ENCODE measurements at regions not wholly inside any gene's neighbourhood (a gene's known extent, or its start where the extent isn't known, plus 50 kb on each side); places are given as distances from the start of the nearest gene placed in this dataset.

DNA sequence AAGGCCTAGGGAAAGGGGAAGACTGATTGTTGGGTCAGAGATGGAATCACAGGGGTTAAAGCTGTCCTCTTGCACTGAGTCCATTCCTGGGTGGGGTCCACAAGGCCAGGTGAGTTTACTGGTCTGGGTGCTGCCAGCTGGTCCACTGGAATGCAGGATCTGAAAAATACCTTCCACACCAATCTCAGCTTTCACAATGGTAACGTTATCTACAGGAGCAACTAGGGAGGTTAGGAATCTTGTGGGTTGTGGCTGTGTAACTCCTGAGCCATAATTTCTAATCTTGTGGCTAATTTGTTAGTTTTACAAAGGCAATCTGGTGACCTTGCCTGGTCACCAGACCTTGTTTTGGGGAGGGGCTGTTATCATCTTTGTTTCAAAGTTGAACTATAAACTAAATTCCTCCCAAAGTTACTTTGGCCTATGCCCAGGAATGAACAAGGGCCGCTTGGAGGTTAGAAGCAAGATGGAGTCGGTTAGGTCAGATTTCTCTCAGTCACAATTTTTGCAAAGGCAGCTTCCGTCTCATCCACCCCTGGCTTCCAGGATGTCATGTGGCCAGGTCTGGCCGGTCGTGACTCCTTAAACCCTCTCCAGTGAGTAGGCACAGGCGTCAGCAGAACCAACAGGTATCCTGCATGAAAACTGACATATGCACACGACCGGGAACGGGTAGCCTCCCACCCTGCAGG is 123.3 kb upstream of the SH3BP4 start:
- ChIA-PET CTCF (interaction anchor here (0.9 kb wide), 1 partner anchor 54 kb away, joined by 3 read pairs; no protein-coding TSS in a partner anchor), POLR2A (no interaction called here)
- no peak for DNase-seq (ENCODE audit: low read depth, low spot score)
- H3K9me3 ChIP-seq (ENCODE audit: control insufficient read depth, insufficient read depth, low read length), result no peaks in the 10 kb centered on the region
- no peaks in the 10 kb centered on the region for H3K27me3 ChIP-seq (ENCODE audit: control insufficient read depth, insufficient read depth, low read length)
- TF ChIP-seq, protein P1, sequence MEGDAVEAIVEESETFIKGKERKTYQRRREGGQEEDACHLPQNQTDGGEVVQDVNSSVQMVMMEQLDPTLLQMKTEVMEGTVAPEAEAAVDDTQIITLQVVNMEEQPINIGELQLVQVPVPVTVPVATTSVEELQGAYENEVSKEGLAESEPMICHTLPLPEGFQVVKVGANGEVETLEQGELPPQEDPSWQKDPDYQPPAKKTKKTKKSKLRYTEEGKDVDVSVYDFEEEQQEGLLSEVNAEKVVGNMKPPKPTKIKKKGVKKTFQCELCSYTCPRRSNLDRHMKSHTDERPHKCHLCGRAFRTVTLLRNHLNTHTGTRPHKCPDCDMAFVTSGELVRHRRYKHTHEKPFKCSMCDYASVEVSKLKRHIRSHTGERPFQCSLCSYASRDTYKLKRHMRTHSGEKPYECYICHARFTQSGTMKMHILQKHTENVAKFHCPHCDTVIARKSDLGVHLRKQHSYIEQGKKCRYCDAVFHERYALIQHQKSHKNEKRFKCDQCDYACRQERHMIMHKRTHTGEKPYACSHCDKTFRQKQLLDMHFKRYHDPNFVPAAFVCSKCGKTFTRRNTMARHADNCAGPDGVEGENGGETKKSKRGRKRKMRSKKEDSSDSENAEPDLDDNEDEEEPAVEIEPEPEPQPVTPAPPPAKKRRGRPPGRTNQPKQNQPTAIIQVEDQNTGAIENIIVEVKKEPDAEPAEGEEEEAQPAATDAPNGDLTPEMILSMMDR (IDR thresholded peaks at IDR 0.05; ENCODE audit: low read depth, low read length), result no peak
- no peak overlapping the region for H3K27ac ChIP-seq (ENCODE audit: low read depth, low read length)
- H3K4me3 ChIP-seq (ENCODE audit: low read depth, low read length), result no peak overlapping the region

DNA sequence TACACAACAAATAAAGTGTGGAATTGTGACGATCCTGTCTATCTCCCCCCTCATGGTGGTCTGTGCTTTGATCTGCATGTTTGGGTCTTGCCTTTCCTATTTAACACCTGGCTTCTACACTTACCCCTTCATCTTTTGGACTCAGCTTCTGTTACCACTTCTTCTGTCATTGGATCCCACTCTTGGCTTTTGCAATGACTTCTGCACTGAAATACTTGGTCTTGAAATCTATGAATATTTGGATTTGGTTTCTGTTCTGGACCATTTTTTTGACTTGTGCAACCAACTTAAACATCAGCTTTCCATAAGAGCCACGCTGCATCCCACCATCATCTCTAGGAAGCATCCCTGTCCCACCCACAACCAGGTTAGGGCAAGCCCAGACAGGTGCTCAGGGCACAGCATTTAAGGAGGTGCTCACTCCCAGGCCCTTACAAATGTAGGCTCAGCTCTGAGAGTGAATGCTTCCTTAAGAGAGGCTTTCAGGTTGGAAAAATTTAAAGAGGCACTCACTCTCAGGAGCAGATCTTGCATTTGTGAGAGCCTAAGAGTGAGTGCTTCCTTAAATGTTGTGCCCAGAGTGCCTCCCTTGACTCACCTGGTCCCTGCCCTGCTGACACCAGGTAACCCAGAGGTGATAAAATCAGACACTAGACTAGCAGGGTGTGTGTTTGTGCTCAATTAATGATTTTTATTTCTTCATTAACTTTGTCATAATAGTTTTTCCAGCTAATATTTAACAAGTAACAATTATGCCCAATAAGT is 124.5 kb upstream of the SH3BP4 start:
- no peaks in the 10 kb centered on the region for H3K27me3 ChIP-seq (ENCODE audit: control insufficient read depth, insufficient read depth, low read length)
- DNase-seq (ENCODE audit: low read depth, low spot score), result no peak
- no peak overlapping the region for H3K4me3 ChIP-seq (ENCODE audit: low read depth, low read length)
- H3K9me3 ChIP-seq (ENCODE audit: control insufficient read depth, insufficient read depth, low read length), result no peaks in the 10 kb centered on the region
- POLR2A ChIA-PET, result no interaction called here
- CTCF ChIA-PET, result interaction anchor here (1.2 kb wide), 1 partner anchor 282 kb away, joined by 3 read pairs; no protein-coding TSS in a partner anchor
- TF ChIP-seq, protein P1 (IDR thresholded peaks at IDR 0.05; ENCODE audit: low read depth, low read length), result no peak
- H3K27ac ChIP-seq (ENCODE audit: low read depth, low read length), result no peak overlapping the region

DNA sequence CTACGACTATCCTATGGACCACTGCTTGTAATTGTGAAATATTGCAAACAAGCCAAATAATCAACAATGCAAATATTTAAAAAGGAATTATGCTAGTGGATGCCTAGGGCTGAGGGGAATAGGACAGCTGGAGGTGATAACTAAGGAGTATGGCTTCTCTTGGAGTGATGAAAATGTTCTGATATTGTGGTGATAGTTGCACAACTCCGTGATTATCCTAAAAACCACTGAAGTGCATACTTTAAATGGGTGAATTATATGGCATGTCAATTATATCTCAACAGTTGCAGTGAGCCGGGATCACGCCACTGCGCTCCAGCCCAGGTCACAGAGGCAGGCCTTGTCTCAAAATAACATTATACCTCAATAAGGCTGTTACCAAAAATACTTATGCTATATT is 125.1 kb upstream of the SH3BP4 start:
- H3K9me3 ChIP-seq (ENCODE audit: control insufficient read depth, insufficient read depth, low read length), result no peaks in the 10 kb centered on the region
- CTCF ChIA-PET, result interaction anchor here (1.2 kb wide), 1 partner anchor 281 kb away, joined by 3 read pairs; no protein-coding TSS in a partner anchor
- POLR2A ChIA-PET, result no interaction called here
- DNase-seq (ENCODE audit: low read depth, low spot score), result no peak
- no peak overlapping the region for H3K27ac ChIP-seq (ENCODE audit: low read depth, low read length)
- TF ChIP-seq, protein P1 (IDR thresholded peaks at IDR 0.05; ENCODE audit: low read depth, low read length), result no peak
- H3K27me3 ChIP-seq (ENCODE audit: control insufficient read depth, insufficient read depth, low read length), result no peaks in the 10 kb centered on the region
- H3K4me3 ChIP-seq (ENCODE audit: low read depth, low read length), result no peak overlapping the region

DNA sequence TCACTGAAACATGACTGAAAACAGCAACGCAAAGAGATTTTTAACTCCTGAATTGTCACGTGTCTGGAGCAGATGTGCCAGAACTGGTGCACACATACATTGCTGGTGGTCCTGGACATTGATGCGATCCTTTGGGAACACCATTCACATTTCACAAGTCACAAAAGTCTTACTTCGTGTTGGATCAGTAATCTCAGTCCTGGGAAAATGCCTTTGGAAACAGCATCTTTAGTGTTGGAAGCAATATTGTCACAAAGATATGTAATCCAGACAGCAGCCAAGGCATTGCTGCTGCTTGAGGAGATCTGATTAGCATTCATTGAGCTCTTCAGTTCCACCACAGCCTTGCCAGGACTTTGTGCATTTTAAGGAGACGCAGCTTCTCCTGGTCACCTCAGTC is 126.2 kb upstream of the SH3BP4 start:
- no peak for DNase-seq (ENCODE audit: low read depth, low spot score)
- ChIA-PET CTCF (interaction anchor here (0.6 to 0.8 kb wide), 3 partner anchors 57 to 146 kb away, joined by 3 read pairs; no protein-coding TSS in a partner anchor), POLR2A (interaction anchor here (0.6 kb wide), 2 partner anchors 55 to 146 kb away, joined by 3 to 7 read pairs; no protein-coding TSS in a partner anchor)
- no peaks in the 10 kb centered on the region for H3K9me3 ChIP-seq (ENCODE audit: control insufficient read depth, insufficient read depth, low read length)
- TF ChIP-seq, protein P1 (IDR thresholded peaks at IDR 0.05; ENCODE audit: low read depth, low read length), result no peak
- no peak overlapping the region for H3K27ac ChIP-seq (ENCODE audit: low read depth, low read length)
- H3K27me3 ChIP-seq (ENCODE audit: control insufficient read depth, insufficient read depth, low read length), result no peaks in the 10 kb centered on the region
- H3K4me3 ChIP-seq (ENCODE audit: low read depth, low read length), result no peak overlapping the region

All from AG04450 (cell line).